ENCODE measurements at regions not wholly inside any gene's neighbourhood (a gene's known extent, or its start where the extent isn't known, plus 50 kb on each side); places are given as distances from the start of the nearest gene placed in this dataset.

DNA sequence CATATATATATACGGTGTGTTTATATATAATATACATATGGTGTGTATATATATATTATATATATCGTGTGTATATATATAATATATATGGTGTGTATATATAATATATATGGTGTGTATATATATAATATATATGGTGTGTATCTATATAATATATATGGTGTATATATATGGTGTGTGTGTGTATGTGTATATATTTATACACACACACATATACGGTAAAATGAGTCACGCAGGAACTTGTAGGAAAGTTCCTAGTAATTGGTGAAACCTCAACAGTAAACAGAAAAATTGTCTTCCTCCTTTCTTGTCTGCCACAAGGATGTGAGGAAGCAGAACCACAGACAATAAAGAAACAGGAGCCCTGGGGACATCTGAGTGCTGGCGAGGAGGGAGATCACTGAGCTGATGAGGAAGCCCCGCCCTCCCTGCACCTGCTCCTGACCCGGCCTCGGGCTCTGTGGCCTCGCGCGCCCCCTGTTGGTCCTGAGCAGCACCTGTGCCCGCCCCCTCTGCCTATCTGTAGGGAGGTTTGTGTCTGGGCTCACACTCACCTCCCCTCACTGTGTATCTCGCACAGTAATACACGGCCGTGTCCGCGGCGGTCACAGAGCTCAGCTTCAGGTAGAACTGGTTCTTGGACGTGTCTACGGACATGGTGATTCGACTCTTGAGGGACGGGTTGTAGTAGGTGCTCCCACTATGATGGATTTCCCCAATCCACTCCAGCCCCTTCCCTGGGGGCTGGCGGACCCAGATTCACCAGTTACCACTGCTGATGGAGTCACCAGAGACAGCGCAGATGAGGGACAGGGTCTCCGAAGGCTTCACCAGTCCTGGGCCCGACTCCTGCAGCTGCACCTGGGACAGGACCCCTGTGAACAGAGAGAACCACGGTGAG, 1079.4 kb downstream of the TMEM121 start:
- H2BK5ac ChIP-seq (ENCODE audit: low read depth, low read length, poor library complexity): no peak overlapping the region
- no peaks in the 10 kb centered on the region for H3K4me1 ChIP-seq (ENCODE audit: control insufficient read depth in 1 of 2, insufficient read depth in 2 of 2, low read length in 2 of 2)
- no peak overlapping the region for H2AFZ ChIP-seq (ENCODE audit: insufficient read depth, low read length, poor library complexity)
- no peak overlapping the region for H4K12ac ChIP-seq (ENCODE audit: low read depth, low read length)
- no peak overlapping the region for H3K4me2 ChIP-seq (ENCODE audit: low read length)
- peaks cover 30% of the 10 kb centered on the region for H3K9me3 ChIP-seq (ENCODE audit: insufficient read depth, low read depth, low read length)
- H3K18ac ChIP-seq (ENCODE audit: low read length): no peak overlapping the region
- no peak overlapping the region for H3K23ac ChIP-seq (ENCODE audit: low read length)
- no peak overlapping the region for H3K14ac ChIP-seq (ENCODE audit: low read length)
- H3K27ac ChIP-seq (ENCODE audit: low read depth, low read length): no peak overlapping the region
- H2AK5ac ChIP-seq (ENCODE audit: low read length): no peak overlapping the region
- no peaks in the 10 kb centered on the region for H3K79me2 ChIP-seq (ENCODE audit: control insufficient read depth, insufficient read depth, low read length, poor library complexity)
- H3K27me3 ChIP-seq (ENCODE audit: insufficient read depth, low read length): no peaks in the 10 kb centered on the region
- H3K79me1 ChIP-seq (ENCODE audit: low read length): no peaks in the 10 kb centered on the region
- no peak overlapping the region for H4K91ac ChIP-seq (ENCODE audit: low read depth, low read length)
- no peak overlapping the region for H2BK12ac ChIP-seq (ENCODE audit: low read length)
- no peak overlapping the region for H3K4ac ChIP-seq (ENCODE audit: low read depth, low read length)
- H4K8ac ChIP-seq (ENCODE audit: low read depth, low read length): no peak overlapping the region
- H3K4me3 ChIP-seq (ENCODE audit: low read depth, low read length): peak overlapping the region; percentile 32
- H3K9ac ChIP-seq (ENCODE audit: low read length): no peak overlapping the region
- no peak overlapping the region for H2BK120ac ChIP-seq (ENCODE audit: insufficient read depth, low read length, poor library complexity)
- peak in 1 of 2 donors; percentile 4 for DNase-seq
- H3K36me3 ChIP-seq (ENCODE audit: control insufficient read depth in 1 of 2, insufficient read depth in 2 of 2, low read length in 2 of 2): no peaks in the 10 kb centered on the region
- WGBS (ENCODE audit: extremely low coverage, insufficient coverage, insufficient read length): no CpG with 5 or more reads among the region's 27 CpGs

DNA sequence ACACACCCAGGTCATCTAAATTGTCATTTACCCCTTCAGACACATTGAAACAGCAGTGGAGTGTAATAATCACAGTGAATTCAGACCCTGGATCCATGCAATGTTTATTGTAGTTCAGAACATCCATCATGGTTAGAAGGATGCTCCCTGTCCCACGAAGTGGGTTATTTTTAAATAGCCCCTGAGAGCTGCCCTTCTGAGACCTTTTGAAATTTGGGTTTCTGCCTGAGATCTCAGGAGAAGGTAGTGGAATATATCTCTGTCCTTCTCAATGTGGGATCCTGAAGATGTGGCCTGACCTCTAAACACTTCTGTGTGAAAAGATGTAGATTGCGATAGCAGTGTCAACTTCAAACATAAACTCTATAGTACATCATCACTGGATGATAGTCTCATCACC, 1080.6 kb downstream of the TMEM121 start:
- Histone ChIP-seq H3K9me3 (ENCODE audit: insufficient read depth, low read depth, low read length) (peaks cover 28% of the 10 kb centered on the region), H2AFZ (ENCODE audit: insufficient read depth, low read length, poor library complexity) (no peak overlapping the region), H4K8ac (ENCODE audit: low read depth, low read length) (no peak overlapping the region), H3K27me3 (ENCODE audit: insufficient read depth, low read length) (no peaks in the 10 kb centered on the region), H3K18ac (ENCODE audit: low read length) (no peak overlapping the region), H3K4me1 (ENCODE audit: control insufficient read depth in 1 of 2, insufficient read depth in 2 of 2, low read length in 2 of 2) (no peaks in the 10 kb centered on the region), H3K27ac (ENCODE audit: low read depth, low read length) (no peak overlapping the region), H3K36me3 (ENCODE audit: control insufficient read depth in 1 of 2, insufficient read depth in 2 of 2, low read length in 2 of 2) (no peaks in the 10 kb centered on the region), H2AK5ac (ENCODE audit: low read length) (no peak overlapping the region), H3K14ac (ENCODE audit: low read length) (no peak overlapping the region), H2BK12ac (ENCODE audit: low read length) (no peak overlapping the region), H3K4me3 (ENCODE audit: low read depth, low read length) (no peak overlapping the region), H3K4ac (ENCODE audit: low read depth, low read length) (no peak overlapping the region), H3K23ac (ENCODE audit: low read length) (no peak overlapping the region), H3K79me1 (ENCODE audit: low read length) (no peaks in the 10 kb centered on the region), H2BK5ac (ENCODE audit: low read depth, low read length, poor library complexity) (no peak overlapping the region), H3K4me2 (ENCODE audit: low read length) (no peak overlapping the region), H4K91ac (ENCODE audit: low read depth, low read length) (no peak overlapping the region), H4K12ac (ENCODE audit: low read depth, low read length) (no peak overlapping the region), H3K9ac (ENCODE audit: low read length) (no peak overlapping the region), H3K79me2 (ENCODE audit: control insufficient read depth, insufficient read depth, low read length, poor library complexity) (no peaks in the 10 kb centered on the region), H2BK120ac (ENCODE audit: insufficient read depth, low read length, poor library complexity) (no peak overlapping the region)
- DNase-seq: no peak
- WGBS (ENCODE audit: extremely low coverage, insufficient coverage, insufficient read length): no CpG with 5 or more reads among the region's 2 CpGs

DNA sequence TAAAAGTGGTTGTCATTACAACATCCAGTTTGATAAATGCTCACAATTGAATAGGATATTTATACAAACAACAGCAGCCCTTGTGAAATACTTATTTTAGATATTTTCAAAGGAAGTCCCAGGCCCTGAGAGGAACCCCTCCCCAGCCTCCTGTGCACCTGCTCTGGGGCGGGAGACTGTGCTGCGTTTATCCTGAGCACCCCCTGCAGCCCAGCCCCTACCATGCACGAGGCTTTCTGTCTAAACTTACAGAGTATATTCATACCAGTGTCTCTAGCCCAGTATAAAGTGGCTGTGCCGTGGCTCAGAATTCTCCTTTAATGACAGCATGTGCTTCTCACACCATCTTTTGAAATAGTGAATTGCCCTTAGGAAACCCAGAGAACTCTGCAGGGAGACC, 1084.3 kb downstream of the TMEM121 start:
- no peak overlapping the region for H4K12ac ChIP-seq (ENCODE audit: low read depth, low read length)
- no peak overlapping the region for H2BK120ac ChIP-seq (ENCODE audit: insufficient read depth, low read length, poor library complexity)
- no peak overlapping the region for H2BK5ac ChIP-seq (ENCODE audit: low read depth, low read length, poor library complexity)
- no CpG with 5 or more reads among the region's 4 CpGs for WGBS (ENCODE audit: extremely low coverage, insufficient coverage, insufficient read length)
- H2BK12ac ChIP-seq (ENCODE audit: low read length): no peak overlapping the region
- no peak overlapping the region for H3K27ac ChIP-seq (ENCODE audit: low read depth, low read length)
- no peaks in the 10 kb centered on the region for H3K27me3 ChIP-seq (ENCODE audit: insufficient read depth, low read length)
- H3K79me2 ChIP-seq (ENCODE audit: control insufficient read depth, insufficient read depth, low read length, poor library complexity): no peaks in the 10 kb centered on the region
- no peaks in the 10 kb centered on the region for H3K4me1 ChIP-seq (ENCODE audit: control insufficient read depth in 1 of 2, insufficient read depth in 2 of 2, low read length in 2 of 2)
- no peak overlapping the region for H2AK5ac ChIP-seq (ENCODE audit: low read length)
- H4K8ac ChIP-seq (ENCODE audit: low read depth, low read length): no peak overlapping the region
- H3K4me2 ChIP-seq (ENCODE audit: low read length): no peak overlapping the region
- no peak overlapping the region for H3K4ac ChIP-seq (ENCODE audit: low read depth, low read length)
- no peak overlapping the region for H4K91ac ChIP-seq (ENCODE audit: low read depth, low read length)
- no peak overlapping the region for H3K18ac ChIP-seq (ENCODE audit: low read length)
- peaks cover 25% of the 10 kb centered on the region for H3K9me3 ChIP-seq (ENCODE audit: insufficient read depth, low read depth, low read length)
- no peaks in the 10 kb centered on the region for H3K79me1 ChIP-seq (ENCODE audit: low read length)
- H3K4me3 ChIP-seq (ENCODE audit: low read depth, low read length): no peak overlapping the region
- DNase-seq: no peak
- no peak overlapping the region for H3K23ac ChIP-seq (ENCODE audit: low read length)
- H3K36me3 ChIP-seq (ENCODE audit: control insufficient read depth in 1 of 2, insufficient read depth in 2 of 2, low read length in 2 of 2): no peaks in the 10 kb centered on the region
- no peak overlapping the region for H2AFZ ChIP-seq (ENCODE audit: insufficient read depth, low read length, poor library complexity)
- H3K9ac ChIP-seq (ENCODE audit: low read length): no peak overlapping the region
- H3K14ac ChIP-seq (ENCODE audit: low read length): no peak overlapping the region

DNA sequence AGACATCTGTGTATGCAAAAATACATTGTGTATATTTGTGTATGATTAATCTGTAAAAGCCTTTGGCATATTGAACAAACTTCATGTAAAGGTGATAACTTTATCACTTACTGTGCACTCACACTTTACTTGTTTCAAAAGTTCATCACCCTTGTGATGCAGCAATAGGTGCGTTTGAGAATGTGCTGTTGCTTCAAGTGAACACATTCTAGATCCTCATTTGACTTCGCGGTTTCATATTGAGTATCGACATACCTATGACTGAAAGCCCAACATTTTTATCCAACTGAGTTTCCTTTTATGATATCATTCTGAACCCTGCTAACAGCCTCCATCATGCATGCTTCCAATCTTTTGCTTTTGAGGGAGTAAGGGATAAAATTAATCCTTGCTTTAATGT, 1086.9 kb downstream of the TMEM121 start:
- WGBS (ENCODE audit: extremely low coverage, insufficient coverage, insufficient read length): no CpG with 5 or more reads among the region's 4 CpGs
- no peak overlapping the region for H3K27ac ChIP-seq (ENCODE audit: low read depth, low read length)
- no peak overlapping the region for H3K14ac ChIP-seq (ENCODE audit: low read length)
- H4K8ac ChIP-seq (ENCODE audit: low read depth, low read length): no peak overlapping the region
- H3K27me3 ChIP-seq (ENCODE audit: insufficient read depth, low read length): no peaks in the 10 kb centered on the region
- no peak overlapping the region for H3K4ac ChIP-seq (ENCODE audit: low read depth, low read length)
- DNase-seq: no peak
- no peaks in the 10 kb centered on the region for H3K79me1 ChIP-seq (ENCODE audit: low read length)
- no peak overlapping the region for H3K4me2 ChIP-seq (ENCODE audit: low read length)
- no peak overlapping the region for H4K12ac ChIP-seq (ENCODE audit: low read depth, low read length)
- no peak overlapping the region for H2AFZ ChIP-seq (ENCODE audit: insufficient read depth, low read length, poor library complexity)
- H3K18ac ChIP-seq (ENCODE audit: low read length): no peak overlapping the region
- no peak overlapping the region for H3K4me3 ChIP-seq (ENCODE audit: low read depth, low read length)
- no peak overlapping the region for H3K9ac ChIP-seq (ENCODE audit: low read length)
- no peak overlapping the region for H2BK120ac ChIP-seq (ENCODE audit: insufficient read depth, low read length, poor library complexity)
- no peaks in the 10 kb centered on the region for H3K4me1 ChIP-seq (ENCODE audit: control insufficient read depth in 1 of 2, insufficient read depth in 2 of 2, low read length in 2 of 2)
- H2AK5ac ChIP-seq (ENCODE audit: low read length): no peak overlapping the region
- H2BK12ac ChIP-seq (ENCODE audit: low read length): no peak overlapping the region
- H3K9me3 ChIP-seq (ENCODE audit: insufficient read depth, low read depth, low read length): peaks cover 24% of the 10 kb centered on the region
- H3K23ac ChIP-seq (ENCODE audit: low read length): no peak overlapping the region
- H4K91ac ChIP-seq (ENCODE audit: low read depth, low read length): no peak overlapping the region
- no peaks in the 10 kb centered on the region for H3K36me3 ChIP-seq (ENCODE audit: control insufficient read depth in 1 of 2, insufficient read depth in 2 of 2, low read length in 2 of 2)
- no peak overlapping the region for H2BK5ac ChIP-seq (ENCODE audit: low read depth, low read length, poor library complexity)
- no peaks in the 10 kb centered on the region for H3K79me2 ChIP-seq (ENCODE audit: control insufficient read depth, insufficient read depth, low read length, poor library complexity)
